GM10248 (cell line): ENCODE measurements at regions not wholly inside any gene's neighbourhood (a gene's known extent, or its start where the extent isn't known, plus 50 kb on each side); places are given as distances from the start of the nearest gene placed in this dataset.

Source experiments
- CTCF ChIA-PET: fragments of 300-600 bp; sonication (Branson Sonifier 250); formaldehyde crosslinking; extraction: SDS; loops from one replicate; lab custom pipeline; 2021; ENCODE audit warnings: antibody characterized with exemption; lab: Yijun Ruan, JAX
- POLR2A ChIA-PET: fragments of 350-650 bp; sonication (Branson Sonifier 250); formaldehyde crosslinking; extraction: SDS; loops from one replicate; lab custom pipeline; 2020; ENCODE audit warnings: antibody characterized with exemption; lab: Yijun Ruan, JAX
- DNase-seq: peaks from one replicate; pipeline ENCODE4 v3.0.0; 2012; ENCODE audit errors: extremely low spot score
- TF ChIP-seq, protein P1 (sequence below): IDR thresholded peaks from 2 replicates; pipeline ENCODE4 v1.5.1; 2012; ENCODE audit warnings: mild to moderate bottlenecking, low read depth; ENCODE audit errors: extremely low read depth, missing control alignments, control extremely low read depth

DNA sequence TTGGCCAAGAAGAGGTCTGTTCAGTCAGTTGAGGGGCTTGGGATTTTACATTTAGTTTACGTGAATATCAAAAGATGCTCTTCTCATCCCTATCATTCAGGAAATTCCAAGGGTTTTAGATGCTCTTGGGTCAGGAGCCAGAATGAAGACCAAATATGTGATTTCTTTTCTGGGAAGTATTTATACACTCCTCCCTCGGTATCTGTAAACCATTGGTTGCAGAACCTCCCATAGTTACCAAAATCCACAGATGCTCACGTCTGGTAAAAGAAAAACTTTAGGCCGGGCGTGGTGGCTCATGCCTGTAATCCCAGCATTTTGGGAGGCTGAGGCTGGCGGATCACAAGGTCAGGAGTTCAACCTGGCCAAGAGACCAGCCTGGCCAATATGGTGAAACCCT lies 75.9 kb downstream of the TNFAIP2 start:
- TF ChIP-seq, protein P1, sequence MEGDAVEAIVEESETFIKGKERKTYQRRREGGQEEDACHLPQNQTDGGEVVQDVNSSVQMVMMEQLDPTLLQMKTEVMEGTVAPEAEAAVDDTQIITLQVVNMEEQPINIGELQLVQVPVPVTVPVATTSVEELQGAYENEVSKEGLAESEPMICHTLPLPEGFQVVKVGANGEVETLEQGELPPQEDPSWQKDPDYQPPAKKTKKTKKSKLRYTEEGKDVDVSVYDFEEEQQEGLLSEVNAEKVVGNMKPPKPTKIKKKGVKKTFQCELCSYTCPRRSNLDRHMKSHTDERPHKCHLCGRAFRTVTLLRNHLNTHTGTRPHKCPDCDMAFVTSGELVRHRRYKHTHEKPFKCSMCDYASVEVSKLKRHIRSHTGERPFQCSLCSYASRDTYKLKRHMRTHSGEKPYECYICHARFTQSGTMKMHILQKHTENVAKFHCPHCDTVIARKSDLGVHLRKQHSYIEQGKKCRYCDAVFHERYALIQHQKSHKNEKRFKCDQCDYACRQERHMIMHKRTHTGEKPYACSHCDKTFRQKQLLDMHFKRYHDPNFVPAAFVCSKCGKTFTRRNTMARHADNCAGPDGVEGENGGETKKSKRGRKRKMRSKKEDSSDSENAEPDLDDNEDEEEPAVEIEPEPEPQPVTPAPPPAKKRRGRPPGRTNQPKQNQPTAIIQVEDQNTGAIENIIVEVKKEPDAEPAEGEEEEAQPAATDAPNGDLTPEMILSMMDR: no peak
- no peak for DNase-seq
- CTCF ChIA-PET: no interaction called here
- POLR2A ChIA-PET: no interaction called here

DNA sequence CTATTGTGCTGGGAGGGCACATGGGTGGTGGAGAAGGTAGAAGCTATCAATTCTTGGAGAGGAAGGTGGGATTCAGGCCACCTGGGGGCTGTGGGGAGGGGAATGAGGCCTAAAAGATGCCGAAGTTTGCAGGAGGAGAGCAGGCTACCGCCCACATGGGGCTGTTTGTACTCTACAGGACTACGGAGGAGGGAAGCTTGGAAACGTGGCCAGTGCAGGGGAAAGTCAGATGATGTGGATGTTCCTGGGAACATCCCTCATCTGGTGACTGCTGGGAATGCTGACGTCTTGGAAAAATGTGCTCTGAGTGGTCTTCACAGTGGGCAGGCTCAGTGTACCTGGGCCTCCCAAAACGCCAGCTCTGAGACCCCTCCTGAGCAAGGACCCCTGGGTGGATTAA lies 78.5 kb downstream of the TNFAIP2 start:
- ChIA-PET CTCF (interaction anchor here (1.4 to 3.2 kb wide), 3 partner anchors 17 to 123 kb away, joined by 3 to 10 read pairs (median 4); no protein-coding TSS in a partner anchor), POLR2A (no interaction called here)
- TF ChIP-seq, protein P1: no peak
- DNase-seq: no peak

DNA sequence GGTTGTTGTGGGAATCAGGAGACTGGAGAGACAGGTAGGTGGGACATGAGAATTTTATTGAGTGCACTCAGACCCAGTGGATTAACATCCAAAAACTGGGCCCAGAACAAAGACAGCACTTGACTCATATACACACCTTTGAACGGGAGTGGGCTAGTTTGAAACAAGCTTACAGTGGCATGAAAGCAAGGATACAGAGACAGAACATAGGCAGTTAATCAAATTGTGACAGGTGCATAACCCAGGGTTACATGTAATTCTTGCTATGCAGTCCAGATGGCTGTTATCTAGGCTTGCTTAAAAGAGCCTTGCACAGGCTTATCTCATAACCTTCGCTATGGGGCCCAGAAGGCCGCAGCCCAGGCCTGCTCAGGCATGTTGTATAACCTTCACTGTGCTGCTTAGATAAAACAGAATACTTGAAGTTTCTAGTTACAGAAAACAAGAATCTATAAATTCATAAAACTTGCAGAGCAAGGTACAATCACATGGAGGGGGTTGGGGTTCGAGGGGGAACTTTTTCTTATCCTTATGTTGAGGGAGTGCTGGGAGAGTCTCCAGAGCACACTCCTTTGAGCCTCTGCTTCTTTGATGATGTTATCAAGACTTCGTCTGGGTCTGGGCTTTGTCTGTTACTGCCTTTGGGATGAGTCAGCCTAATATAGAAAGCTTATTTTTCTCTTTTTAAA lies 81.7 kb downstream of the TNFAIP2 start:
- ChIA-PET CTCF (interaction anchor here (1.1 kb wide), 2 partner anchors 45 to 100 kb away, joined by 3 read pairs; no protein-coding TSS in a partner anchor), POLR2A (no interaction called here)
- TF ChIP-seq, protein P1: no peak
- no peak for DNase-seq

DNA sequence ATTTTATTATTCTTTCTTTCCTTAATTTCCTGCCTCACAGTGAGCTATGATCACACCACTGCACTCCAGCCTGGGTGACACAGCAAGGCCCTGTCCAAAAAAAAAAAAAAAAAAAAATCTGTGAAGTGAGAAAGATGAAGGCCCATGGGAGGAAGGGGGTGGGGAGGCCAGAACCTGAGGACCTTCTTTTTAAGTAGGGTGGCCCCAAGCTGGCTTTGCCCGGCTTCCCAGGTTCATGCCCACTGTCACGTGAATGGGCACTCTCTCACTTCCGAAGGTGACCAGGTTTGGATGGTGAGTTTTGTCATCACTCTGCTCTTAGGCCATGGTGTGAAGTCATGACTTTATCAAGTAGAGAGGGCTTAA lies 82.3 kb downstream of the TNFAIP2 start:
- ChIA-PET CTCF (interaction anchor here (1.1 kb wide), 1 partner anchor 100 kb away, joined by 3 read pairs; no protein-coding TSS in a partner anchor), POLR2A (no interaction called here)
- DNase-seq: no peak
- TF ChIP-seq, protein P1: no peak

GRCh38 chr14:103206023-103206481 lies 82.8 kb downstream of the TNFAIP2 start:
- POLR2A ChIA-PET: no interaction called here
- CTCF ChIA-PET: interaction anchor here (1.1 kb wide), 1 partner anchor 101 kb away, joined by 3 read pairs; no protein-coding TSS in a partner anchor
- DNase-seq: no peak
- TF ChIP-seq, protein P1: no peak

DNA sequence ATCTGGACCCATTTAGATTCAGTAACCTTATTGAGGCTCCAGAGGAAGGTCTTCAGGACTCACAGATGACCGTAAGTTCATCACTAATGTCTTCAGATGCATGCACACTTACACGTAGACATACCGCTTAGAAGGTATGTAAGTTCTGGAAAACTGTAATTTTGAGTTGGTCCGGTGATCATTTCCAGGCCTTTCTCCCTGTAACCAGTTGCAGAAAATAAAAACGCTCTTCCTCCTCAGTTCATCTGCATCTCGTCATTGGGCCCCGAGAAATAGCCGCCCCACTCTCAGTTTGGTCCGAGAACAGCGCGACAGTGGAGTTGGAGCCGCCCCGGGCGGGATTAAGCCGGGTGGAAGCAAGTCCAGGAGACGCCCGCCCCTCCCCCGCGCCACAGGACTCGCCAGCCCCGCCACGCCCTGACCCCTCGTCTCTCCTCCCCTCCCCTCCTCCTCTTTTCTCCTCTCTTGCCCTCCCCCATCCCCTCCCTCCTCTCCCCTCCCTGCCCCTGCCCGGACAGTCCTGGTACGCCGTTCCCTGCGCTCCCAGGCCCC lies 83.7 kb downstream of the TNFAIP2 start:
- DNase-seq: no peak
- TF ChIP-seq, protein P1: no peak
- ChIA-PET CTCF (no interaction called here), POLR2A (no interaction called here)
